PC-9 (cell line): ENCODE measurements at regions not wholly inside any gene's neighbourhood (a gene's known extent, or its start where the extent isn't known, plus 50 kb on each side); places are given as distances from the start of the nearest gene placed in this dataset.

ENCODE experiments used
- BruUV-seq: library from RNA; stranded (reverse); fragments of 400-500 nt; replicated peaks from 2 replicates; lab custom pipeline; 2021; lab: Mats Ljungman, UMichigan
- CTCF ChIA-PET: fragments of 300-600 bp; sonication (Branson Sonifier 250); formaldehyde crosslinking; loops from one replicate; lab custom pipeline; 2022; ENCODE audit warnings: antibody characterized with exemption; lab: Charles Lee
- POLR2A ChIA-PET: fragments of 300-600 bp; sonication (Branson Sonifier 250); formaldehyde crosslinking; loops from one replicate; lab custom pipeline; 2022; ENCODE audit warnings: antibody characterized with exemption; ENCODE audit not compliant: unreplicated experiment; lab: Charles Lee
- DNase-seq, 2 experiments: peaks; one replicate each; pipeline versions ENCODE4 v3.0.0 to v3.0.0-alpha.2; 2015 to 2022; ENCODE audit warnings: mixed read lengths in 1 of 2
- H2AFZ ChIP-seq: fragments of 200-600 bp; sonication (generic); 2 replicates; pipeline ENCODE4 v1.8.1; 2017; ENCODE audit warnings: antibody characterized with exemption
- H3F3A ChIP-seq: fragments of 200-600 bp; sonication (generic); 2 replicates; pipeline ENCODE4 v1.8.1; 2017; ENCODE audit warnings: antibody characterized with exemption, mild to moderate bottlenecking, low read depth; ENCODE audit not compliant: insufficient read depth
- H3K27ac ChIP-seq: fragments of 200-600 bp; sonication (generic); 2 replicates; pipeline ENCODE4 v1.6.1; 2016; ENCODE audit warnings: mixed run types
- H3K27me3 ChIP-seq: fragments of 200-600 bp; sonication (generic); 2 replicates; pipeline ENCODE4 v1.6.1; 2016; ENCODE audit warnings: low read depth, mixed run types; ENCODE audit not compliant: insufficient read depth
- H3K36me3 ChIP-seq: fragments of 200-600 bp; sonication (generic); 2 replicates; pipeline ENCODE4 v1.6.1; 2016; ENCODE audit warnings: low read depth, mixed run types
- H3K4me1 ChIP-seq: fragments of 200-600 bp; sonication (generic); replicated peaks from 2 replicates; pipeline ENCODE4 v1.6.1; 2016; ENCODE audit warnings: mixed run types; ENCODE audit not compliant: insufficient read depth
- H3K4me2 ChIP-seq: fragments of 200-600 bp; sonication (generic); 2 replicates; pipeline ENCODE4 v1.6.1; 2017; ENCODE audit warnings: mixed run types
- H3K4me3 ChIP-seq: fragments of 200-600 bp; sonication (generic); 2 replicates; pipeline ENCODE4 v1.6.1; 2016; ENCODE audit warnings: mixed run types
- H3K79me2 ChIP-seq: fragments of 200-600 bp; sonication (generic); 2 replicates; pipeline ENCODE4 v1.6.1; 2017; ENCODE audit warnings: low read depth, mixed run types
- H3K9me2 ChIP-seq: fragments of 200-600 bp; sonication (generic); 2 replicates; pipeline ENCODE4 v1.8.1; 2017; ENCODE audit warnings: mild to moderate bottlenecking; ENCODE audit not compliant: insufficient read depth
- H3K9me3 ChIP-seq: fragments of 200-600 bp; sonication (generic); 2 replicates; pipeline ENCODE4 v1.8.1; 2016; ENCODE audit warnings: low read depth; ENCODE audit not compliant: insufficient read depth
- H4K20me1 ChIP-seq: fragments of 200-600 bp; sonication (generic); 2 replicates; pipeline ENCODE4 v1.8.1; 2017; ENCODE audit not compliant: insufficient read depth
- CTCF ChIP-seq: fragments of 200-600 bp; sonication (generic); conservative IDR thresholded peaks from 2 replicates; pipeline ENCODE4 v1.6.1; 2017; ENCODE audit warnings: mixed run types, antibody characterized with exemption, mild to moderate bottlenecking, moderate library complexity
- EZH2 ChIP-seq: fragments of 200-600 bp; sonication (generic); IDR thresholded peaks from 2 replicates; pipeline ENCODE4 v1.8.0; 2017; ENCODE audit warnings: antibody characterized with exemption, low read depth
- intact Hi-C: fragments of 100-400 bp; cut with micrococcal nuclease; formaldehyde crosslinking; loops from one replicate; pipeline ENCODE4 v1.10.0; 2022; ENCODE audit not compliant: unreplicated experiment

- no peak overlapping the region for H3K27ac ChIP-seq
- intact Hi-C loops, result no loop called here
- POLR2A ChIA-PET, result no interaction called here
- peaks cover 4% of the 10 kb centered on the region; the same call in 1 of the 2 replicates for H3K9me2 ChIP-seq
- H3F3A ChIP-seq, result no peaks in the 10 kb centered on the region
- no peak overlapping the region for H3K4me2 ChIP-seq
- CTCF ChIA-PET, result no interaction called here
- no peak for DNase-seq
- TF ChIP-seq EZH2, result no peak
- no peak for TF ChIP-seq CTCF
- no peaks in the 10 kb centered on the region for H4K20me1 ChIP-seq
- H3K4me1 ChIP-seq, result no peaks in the 10 kb centered on the region
- H3K9me3 ChIP-seq, result no peaks in the 10 kb centered on the region; the same call in 1 of the 2 replicates
- BruUV-seq, result no TSS peak
- H2AFZ ChIP-seq, result no peak overlapping the region
- H3K79me2 ChIP-seq, result no peaks in the 10 kb centered on the region
- H3K27me3 ChIP-seq, result no peaks in the 10 kb centered on the region
- no peaks in the 10 kb centered on the region for H3K36me3 ChIP-seq
- no peak overlapping the region for H3K4me3 ChIP-seq
Measured at GRCh38 chr1:215416497-215416896, 150.6 kb upstream of the KCTD3 start.

GRCh38 chr1:215417122-215417521 is 150.0 kb upstream of the KCTD3 start:
- TF ChIP-seq EZH2 (no peak), CTCF (no peak)
- H4K20me1 ChIP-seq, result no peaks in the 10 kb centered on the region
- no peaks in the 10 kb centered on the region for H3K79me2 ChIP-seq
- no TSS peak for BruUV-seq
- no peak overlapping the region for H3K27ac ChIP-seq
- intact Hi-C loops, result no loop called here
- POLR2A ChIA-PET, result no interaction called here
- CTCF ChIA-PET, result no interaction called here
- H3K9me3 ChIP-seq, result no peaks in the 10 kb centered on the region; the same call in 1 of the 2 replicates
- no peaks in the 10 kb centered on the region for H3F3A ChIP-seq
- no peaks in the 10 kb centered on the region for H3K36me3 ChIP-seq
- H2AFZ ChIP-seq, result no peak overlapping the region
- DNase-seq, result no peak
- no peak overlapping the region for H3K4me2 ChIP-seq
- H3K4me1 ChIP-seq, result no peaks in the 10 kb centered on the region
- no peak overlapping the region for H3K4me3 ChIP-seq
- H3K27me3 ChIP-seq, result no peaks in the 10 kb centered on the region
- peaks cover 4% of the 10 kb centered on the region; the same call in 1 of the 2 replicates for H3K9me2 ChIP-seq

- CTCF ChIA-PET, result no interaction called here
- Histone ChIP-seq H3K36me3 (no peaks in the 10 kb centered on the region), H2AFZ (peak overlapping the region; percentile 59; the same call in 1 of the 2 replicates), H3K9me3 (no peaks in the 10 kb centered on the region; the same call in 1 of the 2 replicates), H3F3A (no peaks in the 10 kb centered on the region), H3K79me2 (no peaks in the 10 kb centered on the region), H3K27me3 (no peaks in the 10 kb centered on the region), H3K4me3 (no peak overlapping the region), H3K9me2 (peaks cover 4% of the 10 kb centered on the region; the same call in 1 of the 2 replicates), H4K20me1 (no peaks in the 10 kb centered on the region), H3K4me2 (no peak overlapping the region), H3K27ac (no peak overlapping the region), H3K4me1 (no peaks in the 10 kb centered on the region)
- DNase-seq, result no peak
- intact Hi-C loops, result no loop called here
- POLR2A ChIA-PET, result no interaction called here
- TF ChIP-seq CTCF (no peak), EZH2 (no peak)
- BruUV-seq, result no TSS peak
Measured at GRCh38 chr1:215418876-215419447, 148.1 kb upstream of the KCTD3 start.
